IMR-90 (cell line): ENCODE measurements at regions not wholly inside any gene's neighbourhood (a gene's known extent, or its start where the extent isn't known, plus 50 kb on each side); places are given as distances from the start of the nearest gene placed in this dataset.
A peak's percentile ranks its signal among the peaks of the same experiment; 100 is the strongest.

ENCODE experiments used
- ATAC-seq: fragments of 200-7000 bp; cut with Tn5 transposase; 2 replicates; pipeline ENCODE4 v1.9.1; 2020; ENCODE audit warnings: low read depth, mild to moderate bottlenecking, moderate library complexity
- BruUV-seq: library from RNA; stranded (reverse); fragments of 400-500 nt; replicated peaks from 2 replicates; lab custom pipeline; 2021; lab: Mats Ljungman, UMichigan
- CTCF ChIA-PET: fragments of 300-600 bp; formaldehyde crosslinking; extraction: SDS; loops from one replicate; lab custom pipeline; 2021; ENCODE audit warnings: antibody characterized with exemption; lab: Yijun Ruan, JAX
- POLR2A ChIA-PET: fragments of 300-600 bp; sonication (Branson Sonifier 250); formaldehyde crosslinking; loops from one replicate; lab custom pipeline; 2022; ENCODE audit warnings: antibody characterized with exemption; ENCODE audit not compliant: unreplicated experiment; lab: Charles Lee
- DNase-seq: peaks from one replicate; pipeline ENCODE4 v3.0.0; 2013
- H2AFZ ChIP-seq: replicated peaks from 2 replicates; pipeline ENCODE3; 2013; ENCODE audit warnings: low read length, mild to moderate bottlenecking; ENCODE audit not compliant: poor library complexity
- H2AK5ac ChIP-seq: 2 replicates; pipeline ENCODE4 v1.6.1; 2013; ENCODE audit warnings: low read depth, low read length, inconsistent platforms
- H2AK9ac ChIP-seq: replicated peaks from 2 replicates; pipeline ENCODE3; 2013; ENCODE audit warnings: mild to moderate bottlenecking, low read depth, low read length, moderate library complexity; ENCODE audit not compliant: poor library complexity
- H2BK120ac ChIP-seq: 2 replicates; pipeline ENCODE4 v1.6.1; 2013; ENCODE audit warnings: low read depth, low read length, inconsistent platforms
- H2BK15ac ChIP-seq: 3 replicates; pipeline ENCODE4 v1.6.1; 2013; ENCODE audit warnings: low read depth, low read length, inconsistent platforms
- H2BK20ac ChIP-seq: 2 replicates; pipeline ENCODE4 v1.6.1; 2013; ENCODE audit warnings: low read depth, mild to moderate bottlenecking, inconsistent platforms, low read length, moderate library complexity
- H2BK5ac ChIP-seq: 2 replicates; pipeline ENCODE4 v1.6.1; 2013; ENCODE audit warnings: mild to moderate bottlenecking, low read depth, low read length, inconsistent platforms; ENCODE audit not compliant: poor library complexity, severe bottlenecking
- H3K14ac ChIP-seq: replicated peaks from 2 replicates; pipeline ENCODE4 v1.6.1; 2013; ENCODE audit warnings: low read depth, low read length, inconsistent platforms
- H3K18ac ChIP-seq: 2 replicates; pipeline ENCODE4 v1.6.1; 2013; ENCODE audit warnings: low read depth, low read length, control low read depth
- H3K23ac ChIP-seq: 2 replicates; pipeline ENCODE4 v1.6.1; 2013; ENCODE audit warnings: low read depth, low read length, inconsistent platforms
- H3K27ac ChIP-seq: 2 replicates; pipeline ENCODE4 v1.5.1; 2013; ENCODE audit warnings: mild to moderate bottlenecking, control low read depth, low read length; ENCODE audit not compliant: insufficient read depth
- H3K27me3 ChIP-seq: 2 replicates; pipeline ENCODE4 v1.6.1; 2013; ENCODE audit warnings: low read length; ENCODE audit not compliant: control insufficient read depth, insufficient read depth
- H3K36me3 ChIP-seq: 2 replicates; pipeline ENCODE4 v1.6.1; 2013; ENCODE audit warnings: low read length, mixed read lengths; ENCODE audit not compliant: control insufficient read depth, insufficient read depth
- H3K4ac ChIP-seq: 2 replicates; pipeline ENCODE4 v1.6.1; 2013; ENCODE audit warnings: low read depth, low read length, inconsistent platforms
- H3K4me1 ChIP-seq: 2 replicates; pipeline ENCODE4 v1.6.1; 2013; ENCODE audit warnings: low read length, mixed read lengths; ENCODE audit not compliant: control insufficient read depth, insufficient read depth
- H3K4me2 ChIP-seq: 2 replicates; pipeline ENCODE4 v1.6.1; 2013; ENCODE audit warnings: low read depth, mild to moderate bottlenecking, control low read depth, low read length, moderate library complexity
- H3K4me3 ChIP-seq: 2 replicates; pipeline ENCODE4 v1.5.1; 2013; ENCODE audit warnings: low read depth, mild to moderate bottlenecking, control low read depth, low read length, moderate library complexity; ENCODE audit not compliant: insufficient read depth
- H3K56ac ChIP-seq: 2 replicates; pipeline ENCODE4 v1.6.1; 2013; ENCODE audit warnings: low read length, inconsistent platforms; ENCODE audit not compliant: insufficient read depth; ENCODE audit errors: extremely low read depth
- H3K79me1 ChIP-seq, 2 experiments: 2 replicates each; pipeline ENCODE4 v1.6.1; 2013; ENCODE audit warnings: low read length in 2 of 2, inconsistent platforms in 1 of 2, low read depth in 1 of 2
- H3K9ac ChIP-seq: 2 replicates; pipeline ENCODE4 v1.6.1; 2013; ENCODE audit warnings: low read depth, low read length, control low read depth
- H3K9me1 ChIP-seq: 2 replicates; pipeline ENCODE4 v1.6.1; 2013; ENCODE audit warnings: low read length, inconsistent platforms; ENCODE audit not compliant: insufficient read depth
- H3K9me3 ChIP-seq: 2 replicates; pipeline ENCODE4 v1.6.1; 2013; ENCODE audit warnings: low read length; ENCODE audit not compliant: control insufficient read depth, insufficient read depth
- H4K20me1 ChIP-seq: 2 replicates; pipeline ENCODE4 v1.6.1; 2013; ENCODE audit warnings: low read length, inconsistent platforms; ENCODE audit not compliant: insufficient read depth
- H4K5ac ChIP-seq: 2 replicates; pipeline ENCODE4 v1.6.1; 2013; ENCODE audit warnings: mild to moderate bottlenecking, low read depth, low read length, control low read depth
- H4K8ac ChIP-seq, 2 experiments: 2 replicates each; pipeline ENCODE4 v1.6.1; 2013; ENCODE audit warnings: low read depth in 2 of 2, low read length in 2 of 2, control low read depth in 1 of 2, inconsistent platforms in 1 of 2
- H4K91ac ChIP-seq: 2 replicates; pipeline ENCODE4 v1.6.1; 2013; ENCODE audit warnings: low read depth, low read length, inconsistent platforms; ENCODE audit not compliant: insufficient read depth
- BHLHE40 ChIP-seq: fragments of 150-350 bp; IDR thresholded peaks from 2 replicates; pipeline ENCODE4 v1.6.1; 2016; ENCODE audit warnings: mild to moderate bottlenecking, low read depth, low read length
- MAZ ChIP-seq: IDR thresholded peaks from 2 replicates; pipeline ENCODE4 v1.6.1; 2012; ENCODE audit warnings: low read depth, mild to moderate bottlenecking, low read length, improper control_type of control experiment, moderate library complexity, borderline replicate concordance
- RAD21 ChIP-seq: IDR thresholded peaks from 2 replicates; pipeline ENCODE4 v1.6.1; 2012; ENCODE audit warnings: low read length, improper control_type of control experiment
- RCOR1 ChIP-seq: IDR thresholded peaks from 2 replicates; pipeline ENCODE4 v1.6.1; 2012; ENCODE audit warnings: mild to moderate bottlenecking, low read length, improper control_type of control experiment; ENCODE audit not compliant: insufficient replicate concordance
- WGBS, 2 experiments: methylation state at CpG; one replicate each; pipeline versions ENCODE4 v1.1.5 to v1.1.7; 2013; ENCODE audit warnings: missing lambda C conversion rate in 2 of 2; ENCODE audit not compliant: insufficient read length in 1 of 2; ENCODE audit errors: extremely low coverage in 2 of 2; 5-methylcytosine and 5-hydroxymethylcytosine counted together
- dilution Hi-C: fragments of 300-500 bp; cut with HindIII; formaldehyde crosslinking; loops from one replicate; pipeline ENCODE4 v1.14.3; 2018; ENCODE audit warnings: low sequenced_read_pairs; ENCODE audit not compliant: unreplicated experiment
- in situ Hi-C: fragments of 300-500 bp; cut with MboI; formaldehyde crosslinking; loops from 3 replicates; pipeline ENCODE4 v1.14.3; 2019; ENCODE audit warnings: low sequenced_read_pairs, inconsistent platforms, mixed read lengths
- intact Hi-C: fragments of 100-400 bp; cut with micrococcal nuclease; formaldehyde crosslinking; loops from 2 replicates; pipeline ENCODE4 v1.10.0; 2022
- TF ChIP-seq, protein P1 (sequence below): fragments of 150-350 bp; IDR thresholded peaks from 2 replicates; pipeline ENCODE4 v1.6.1; 2017; ENCODE audit warnings: mild to moderate bottlenecking, antibody characterized with exemption, low read length, low read depth

DNA sequence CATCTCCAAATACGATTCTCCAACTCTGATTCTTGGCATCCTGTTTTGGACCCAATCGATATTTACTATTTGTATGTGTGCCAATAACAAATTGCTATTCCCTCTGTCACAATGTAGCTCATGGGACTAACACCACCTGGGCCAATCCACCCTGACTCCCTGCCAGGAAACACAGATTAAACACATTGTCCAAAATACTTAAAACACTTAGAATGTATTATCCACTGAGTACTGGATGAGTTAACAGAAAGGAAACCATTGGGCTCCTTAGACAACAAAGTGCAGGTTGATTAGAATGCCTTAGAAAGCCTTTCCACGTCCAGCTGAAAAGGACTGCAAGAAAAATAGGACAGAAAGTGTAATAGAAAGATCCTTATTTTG lies 79.4 kb upstream of the ARHGAP28 start:
- intact Hi-C loops (no loop called here), in situ Hi-C loops (no loop called here), dilution Hi-C loops (no loop called here)
- CTCF ChIA-PET = no interaction called here
- Histone ChIP-seq H3K23ac (no peak overlapping the region), H3K36me3 (no peaks in the 10 kb centered on the region), H4K5ac (no peak overlapping the region), H4K91ac (no peak overlapping the region), H2AK5ac (no peak overlapping the region), H3K14ac (no peak overlapping the region), H2BK15ac (no peak overlapping the region), H3K79me1 (no peaks in the 10 kb centered on the region), H2BK120ac (no peak overlapping the region), H3K4me3 (no peak overlapping the region), H3K9ac (no peak overlapping the region), H3K4me2 (no peak overlapping the region), H3K4ac (no peak overlapping the region), H3K9me1 (peaks cover 3% of the 10 kb centered on the region; the same call in 1 of the 2 replicates), H3K9me3 (no peaks in the 10 kb centered on the region), H2BK5ac (no peak overlapping the region), H3K4me1 (peaks cover 5% of the 10 kb centered on the region; the same call in 1 of the 2 replicates), H4K20me1 (no peaks in the 10 kb centered on the region), H3K27me3 (peaks cover 9% of the 10 kb centered on the region), H2AK9ac (no peak overlapping the region), H4K8ac (no peak overlapping the region), H3K56ac (no peak overlapping the region), H2AFZ (no peak overlapping the region), H3K27ac (no peak overlapping the region), H3K18ac (peak overlapping the region; percentile 62; the same call in 1 of the 2 replicates), H2BK20ac (no peak overlapping the region)
- BruUV-seq = no TSS peak
- DNase-seq (no peak), ATAC-seq (no peak)
- no CpG with 5 or more reads among the region's 3 CpGs for WGBS, 2 experiments
- no peak for TF ChIP-seq MAZ
- TF ChIP-seq RAD21 = no peak
- TF ChIP-seq BHLHE40 = no peak
- TF ChIP-seq, protein P1, sequence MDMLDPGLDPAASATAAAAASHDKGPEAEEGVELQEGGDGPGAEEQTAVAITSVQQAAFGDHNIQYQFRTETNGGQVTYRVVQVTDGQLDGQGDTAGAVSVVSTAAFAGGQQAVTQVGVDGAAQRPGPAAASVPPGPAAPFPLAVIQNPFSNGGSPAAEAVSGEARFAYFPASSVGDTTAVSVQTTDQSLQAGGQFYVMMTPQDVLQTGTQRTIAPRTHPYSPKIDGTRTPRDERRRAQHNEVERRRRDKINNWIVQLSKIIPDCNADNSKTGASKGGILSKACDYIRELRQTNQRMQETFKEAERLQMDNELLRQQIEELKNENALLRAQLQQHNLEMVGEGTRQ = no peak
- no peak for TF ChIP-seq RCOR1
- POLR2A ChIA-PET = no interaction called here
